HUES48 (cell line): ENCODE measurements at regions not wholly inside any gene's neighbourhood (a gene's known extent, or its start where the extent isn't known, plus 50 kb on each side); places are given as distances from the start of the nearest gene placed in this dataset.

Experiments used
- H3K27ac ChIP-seq: one replicate; pipeline ENCODE4 v1.7.0; 2013; ENCODE audit warnings: low read depth, low read length, inconsistent platforms
- H3K27me3 ChIP-seq: 2 replicates; pipeline ENCODE4 v1.6.1; 2013; ENCODE audit warnings: mild to moderate bottlenecking, low read length; ENCODE audit not compliant: control insufficient read depth, insufficient read depth
- H3K36me3 ChIP-seq: 2 replicates; pipeline ENCODE4 v1.6.1; 2013; ENCODE audit warnings: low read length; ENCODE audit not compliant: control insufficient read depth, insufficient read depth
- H3K4me1 ChIP-seq: 2 replicates; pipeline ENCODE4 v1.6.1; 2013; ENCODE audit warnings: mild to moderate bottlenecking, low read length; ENCODE audit not compliant: control insufficient read depth, insufficient read depth
- H3K4me3 ChIP-seq: 2 replicates; pipeline ENCODE4 v1.5.1; 2013; ENCODE audit warnings: mild to moderate bottlenecking, low read depth, low read length
- H3K9ac ChIP-seq: 2 replicates; pipeline ENCODE4 v1.6.1; 2013; ENCODE audit warnings: mild to moderate bottlenecking, low read depth, low read length, moderate library complexity
- H3K9me3 ChIP-seq: 2 replicates; pipeline ENCODE4 v1.6.1; 2013; ENCODE audit warnings: low read length; ENCODE audit not compliant: control insufficient read depth, insufficient read depth

GRCh38 chr5:28574606-28575005 is 1536.2 kb upstream of the CDH9 start:
- Histone ChIP-seq H3K27ac (no peak overlapping the region), H3K27me3 (no peaks in the 10 kb centered on the region), H3K9me3 (no peaks in the 10 kb centered on the region), H3K36me3 (no peaks in the 10 kb centered on the region), H3K4me1 (no peaks in the 10 kb centered on the region), H3K4me3 (no peak overlapping the region), H3K9ac (no peak overlapping the region)

GRCh38 chr5:28567048-28567447 is 1528.7 kb upstream of the CDH9 start:
- no peaks in the 10 kb centered on the region for H3K27me3 ChIP-seq
- H3K9ac ChIP-seq: no peak overlapping the region
- no peaks in the 10 kb centered on the region for H3K4me1 ChIP-seq
- H3K36me3 ChIP-seq: no peaks in the 10 kb centered on the region
- no peak overlapping the region for H3K27ac ChIP-seq
- H3K9me3 ChIP-seq: no peaks in the 10 kb centered on the region
- H3K4me3 ChIP-seq: no peak overlapping the region

GRCh38 chr5:28561522-28561921 is 1523.1 kb upstream of the CDH9 start:
- H3K27ac ChIP-seq: no peak overlapping the region
- H3K36me3 ChIP-seq: no peaks in the 10 kb centered on the region
- no peaks in the 10 kb centered on the region for H3K27me3 ChIP-seq
- no peak overlapping the region for H3K9ac ChIP-seq
- no peak overlapping the region for H3K4me3 ChIP-seq
- no peaks in the 10 kb centered on the region for H3K4me1 ChIP-seq
- no peaks in the 10 kb centered on the region for H3K9me3 ChIP-seq

- no peaks in the 10 kb centered on the region for H3K36me3 ChIP-seq
- no peak overlapping the region for H3K9ac ChIP-seq
- H3K27ac ChIP-seq: no peak overlapping the region
- H3K4me3 ChIP-seq: no peak overlapping the region
- no peaks in the 10 kb centered on the region for H3K4me1 ChIP-seq
- no peaks in the 10 kb centered on the region for H3K9me3 ChIP-seq
- no peaks in the 10 kb centered on the region for H3K27me3 ChIP-seq
Measured at GRCh38 chr5:28558196-28558595, 1519.8 kb upstream of the CDH9 start.

GRCh38 chr5:28557114-28557513 is 1518.7 kb upstream of the CDH9 start:
- Histone ChIP-seq H3K9ac (no peak overlapping the region), H3K4me3 (no peak overlapping the region), H3K9me3 (no peaks in the 10 kb centered on the region), H3K27me3 (no peaks in the 10 kb centered on the region), H3K4me1 (no peaks in the 10 kb centered on the region), H3K27ac (no peak overlapping the region), H3K36me3 (no peaks in the 10 kb centered on the region)

- Histone ChIP-seq H3K36me3 (no peaks in the 10 kb centered on the region), H3K9ac (no peak overlapping the region), H3K9me3 (no peaks in the 10 kb centered on the region), H3K27me3 (no peaks in the 10 kb centered on the region), H3K4me3 (no peak overlapping the region), H3K4me1 (no peaks in the 10 kb centered on the region), H3K27ac (no peak overlapping the region)
Measured at GRCh38 chr5:28549588-28549987, 1511.2 kb upstream of the CDH9 start.

- Histone ChIP-seq H3K36me3 (no peaks in the 10 kb centered on the region), H3K27ac (no peak overlapping the region), H3K4me3 (no peak overlapping the region), H3K9ac (no peak overlapping the region), H3K4me1 (no peaks in the 10 kb centered on the region), H3K9me3 (no peaks in the 10 kb centered on the region), H3K27me3 (no peaks in the 10 kb centered on the region)
Measured at GRCh38 chr5:28548856-28549255, 1510.5 kb upstream of the CDH9 start.

GRCh38 chr5:28544501-28544900 is 1506.1 kb upstream of the CDH9 start:
- Histone ChIP-seq H3K9ac (no peak overlapping the region), H3K4me1 (no peaks in the 10 kb centered on the region), H3K4me3 (no peak overlapping the region), H3K27me3 (no peaks in the 10 kb centered on the region), H3K27ac (no peak overlapping the region), H3K9me3 (no peaks in the 10 kb centered on the region), H3K36me3 (no peaks in the 10 kb centered on the region)

- Histone ChIP-seq H3K9me3 (no peaks in the 10 kb centered on the region), H3K27me3 (no peaks in the 10 kb centered on the region), H3K9ac (no peak overlapping the region), H3K36me3 (no peaks in the 10 kb centered on the region), H3K4me3 (no peak overlapping the region), H3K4me1 (no peaks in the 10 kb centered on the region), H3K27ac (no peak overlapping the region)
Measured at GRCh38 chr5:28543473-28544098, 1505.2 kb upstream of the CDH9 start.

GRCh38 chr5:28542987-28543386 is 1504.6 kb upstream of the CDH9 start:
- no peak overlapping the region for H3K4me3 ChIP-seq
- H3K9me3 ChIP-seq: no peaks in the 10 kb centered on the region
- no peak overlapping the region for H3K27ac ChIP-seq
- no peaks in the 10 kb centered on the region for H3K4me1 ChIP-seq
- no peaks in the 10 kb centered on the region for H3K27me3 ChIP-seq
- no peak overlapping the region for H3K9ac ChIP-seq
- no peaks in the 10 kb centered on the region for H3K36me3 ChIP-seq

GRCh38 chr5:28523888-28524635 is 1485.7 kb upstream of the CDH9 start:
- H3K4me1 ChIP-seq: peaks cover 7% of the 10 kb centered on the region
- H3K9me3 ChIP-seq: peaks cover 14% of the 10 kb centered on the region
- peak overlapping the region; percentile 0 for H3K27ac ChIP-seq
- no peak overlapping the region for H3K4me3 ChIP-seq
- H3K9ac ChIP-seq: no peak overlapping the region
- H3K36me3 ChIP-seq: no peaks in the 10 kb centered on the region
- no peaks in the 10 kb centered on the region for H3K27me3 ChIP-seq
